COLO829 (cell line): ENCODE measurements at regions not wholly inside any gene's neighbourhood (a gene's known extent, or its start where the extent isn't known, plus 50 kb on each side); places are given as distances from the start of the nearest gene placed in this dataset.
"Not testable (repeated sequence)": the region's sequence is repeated elsewhere in the genome, so short reads cannot be mapped to it uniquely, and the experiment has no call there.

Source experiments
- DNase-seq: peaks from one replicate; pipeline ENCODE4 v3.0.0; 2012; ENCODE audit warnings: low spot score

GRCh38 chr14:105917136-105917932, 391.0 kb downstream of the TMEM121 start:
- DNase-seq: not testable (repeated sequence)

GRCh38 chr14:105917933-105918436, 391.6 kb downstream of the TMEM121 start:
- DNase-seq: no peak

- no peak for DNase-seq
Observed at GRCh38 chr14:105918496-105919262, 392.3 kb downstream of the TMEM121 start.

DNA sequence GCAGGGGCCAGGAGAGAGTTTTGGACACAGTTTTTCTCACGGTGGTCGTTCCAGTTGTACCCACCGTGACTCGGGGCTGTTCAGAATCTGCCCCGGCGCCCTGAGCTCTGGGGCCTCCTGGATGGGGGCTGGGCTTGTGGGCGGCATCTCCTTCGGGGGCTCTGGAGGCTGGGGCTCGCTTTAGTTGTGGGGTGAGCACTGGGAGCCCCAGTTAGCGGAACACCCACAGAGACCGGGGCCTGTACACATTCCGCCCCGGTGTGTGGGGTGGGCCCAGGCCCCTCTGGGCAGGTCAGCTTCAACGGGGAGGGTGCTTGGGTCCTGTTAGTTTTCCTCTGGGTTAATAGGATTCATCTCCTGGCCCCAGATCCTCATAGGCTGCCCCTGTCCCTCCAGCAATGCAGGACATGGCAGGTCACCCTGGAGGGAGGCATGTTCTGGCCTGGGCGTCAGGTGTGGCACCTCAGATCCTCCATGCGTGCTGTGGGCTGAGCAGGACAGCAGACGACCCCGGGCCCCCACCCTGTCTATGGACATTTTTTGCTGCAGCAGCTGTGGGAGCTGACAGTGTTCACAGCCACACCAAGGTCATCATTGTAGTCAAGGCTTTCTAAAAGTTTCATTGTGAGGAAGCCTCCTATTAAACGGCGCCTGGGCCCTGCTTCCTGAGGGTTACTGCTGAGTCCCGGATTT, 393.2 kb downstream of the TMEM121 start:
- DNase-seq: no peak

DNA sequence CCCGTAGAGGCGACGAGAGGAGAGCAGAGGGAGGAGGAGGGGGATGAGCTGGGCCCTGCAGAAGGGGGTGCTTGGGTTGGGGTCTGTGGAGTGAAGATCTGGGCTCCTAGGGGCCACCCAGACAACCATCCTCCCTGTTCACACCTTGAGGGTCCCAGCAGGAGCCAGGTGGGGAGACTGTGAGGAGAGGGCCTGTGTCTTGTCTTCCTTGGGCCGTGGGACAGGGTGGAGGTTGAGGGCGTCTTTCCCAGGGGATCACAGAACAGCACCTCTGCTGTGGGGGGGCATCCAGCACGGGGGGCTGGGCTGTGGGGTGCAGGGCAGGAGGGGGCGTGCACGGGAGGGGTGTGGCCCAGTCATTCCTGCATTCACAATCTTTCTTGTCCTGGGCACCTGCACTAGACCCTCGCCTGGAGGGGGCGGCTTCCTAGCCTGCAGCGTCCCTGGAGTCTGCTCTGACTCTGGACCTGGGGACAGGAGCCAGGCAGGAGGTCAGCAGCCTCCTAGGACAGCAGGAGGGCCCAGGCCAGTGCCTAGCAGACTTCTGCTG, 393.8 kb downstream of the TMEM121 start:
- DNase-seq: not testable (repeated sequence)

DNA sequence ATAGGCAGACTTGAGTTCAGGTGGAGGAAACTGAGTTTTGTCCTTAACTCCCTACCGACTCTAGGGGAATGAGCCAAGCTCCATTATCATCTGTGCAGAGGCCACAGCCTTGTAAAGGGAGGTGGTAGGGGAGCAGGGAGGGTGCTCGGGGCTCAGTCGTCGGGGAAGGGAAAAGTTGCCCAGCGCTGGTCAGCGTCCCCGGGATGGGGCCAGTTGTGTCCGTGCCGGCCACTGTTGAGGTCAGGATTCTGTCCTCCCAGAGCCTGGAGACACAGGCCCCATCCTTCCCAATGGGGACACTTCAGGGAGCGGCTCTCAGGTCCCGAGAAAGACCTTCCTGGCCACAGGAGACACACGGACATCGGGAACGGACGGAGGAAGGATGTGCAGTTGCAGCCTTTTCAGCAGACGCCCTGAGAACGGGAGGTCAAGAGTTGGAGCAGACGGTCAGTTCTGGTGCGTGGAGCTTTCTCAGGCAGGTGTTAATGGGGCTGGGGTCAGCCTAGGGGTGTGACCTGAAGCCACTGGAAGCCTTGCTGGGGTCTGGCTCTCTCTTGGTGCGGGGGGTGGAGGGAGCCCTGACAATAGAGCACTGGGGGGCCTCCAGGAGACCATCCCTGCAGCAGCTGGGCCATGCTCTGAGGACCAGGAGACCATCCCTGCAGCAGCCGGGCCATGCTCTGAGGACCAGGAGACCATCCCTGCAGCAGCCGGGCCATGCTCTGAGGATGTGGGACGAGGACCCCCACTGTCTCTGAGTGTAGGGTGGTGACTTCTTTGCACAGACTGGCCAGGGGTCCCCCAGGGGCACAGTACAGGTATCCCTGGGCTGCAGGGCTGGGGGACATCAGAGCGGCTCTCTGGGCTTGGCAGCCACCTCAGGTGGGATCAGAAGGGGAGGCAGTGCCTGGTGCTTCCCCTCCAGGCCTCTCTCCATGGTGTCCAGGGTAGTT, 394.7 kb downstream of the TMEM121 start:
- DNase-seq: not testable (repeated sequence)

DNA sequence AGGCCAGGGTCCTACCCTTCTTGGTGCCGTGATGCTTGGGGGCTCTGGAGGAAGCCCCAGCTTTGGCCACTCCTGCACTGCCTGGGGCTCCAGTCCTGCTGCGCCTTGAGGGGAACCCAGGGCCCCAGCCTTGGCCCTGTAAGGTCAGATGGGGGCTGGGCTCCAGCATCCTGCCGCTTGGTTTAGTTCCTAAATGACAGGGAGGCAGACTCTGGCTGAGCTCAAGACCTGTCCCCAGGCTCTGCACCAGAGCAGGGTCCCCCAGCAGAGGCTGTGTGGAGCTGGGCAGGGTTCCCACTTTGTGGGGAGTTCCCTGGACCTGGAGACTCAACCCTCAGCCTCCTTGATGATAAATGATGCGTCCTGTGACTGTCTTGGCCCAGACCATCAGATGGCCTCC, 395.4 kb downstream of the TMEM121 start:
- not testable (repeated sequence) for DNase-seq

GRCh38 chr14:105923520-105924191, 397.3 kb downstream of the TMEM121 start:
- DNase-seq: not testable (repeated sequence)

DNA sequence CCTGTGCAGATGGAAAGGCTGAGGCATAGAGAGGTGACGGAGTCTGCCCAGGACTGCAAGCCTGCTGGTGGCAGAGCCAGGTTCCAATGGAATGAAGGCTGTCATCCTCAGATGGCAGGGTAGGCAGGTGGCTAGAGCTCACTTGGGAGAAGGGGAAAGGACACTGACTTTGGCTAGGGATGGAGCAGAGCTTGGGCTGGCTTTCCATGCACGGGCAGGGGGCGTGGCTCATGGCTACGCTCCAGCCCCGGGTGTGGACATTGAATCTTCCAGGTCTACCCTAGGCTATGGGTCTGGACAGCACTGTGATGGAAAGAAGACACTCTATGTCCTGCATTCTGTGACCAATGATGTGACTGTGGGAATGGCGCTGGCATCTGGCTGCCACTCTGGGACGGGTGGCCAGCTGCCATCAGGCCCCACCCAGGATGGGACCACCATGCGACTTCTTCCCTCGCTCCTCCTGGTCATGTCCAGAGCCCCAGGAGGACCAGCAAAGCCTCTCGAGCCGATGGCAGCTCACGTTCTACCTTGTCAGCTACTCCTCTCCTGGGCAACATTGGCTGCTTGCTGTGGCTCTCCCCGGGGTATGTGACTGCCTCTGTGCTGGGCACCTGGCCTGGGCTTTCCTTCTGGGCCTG, 398.7 kb downstream of the TMEM121 start:
- no peak for DNase-seq

DNA sequence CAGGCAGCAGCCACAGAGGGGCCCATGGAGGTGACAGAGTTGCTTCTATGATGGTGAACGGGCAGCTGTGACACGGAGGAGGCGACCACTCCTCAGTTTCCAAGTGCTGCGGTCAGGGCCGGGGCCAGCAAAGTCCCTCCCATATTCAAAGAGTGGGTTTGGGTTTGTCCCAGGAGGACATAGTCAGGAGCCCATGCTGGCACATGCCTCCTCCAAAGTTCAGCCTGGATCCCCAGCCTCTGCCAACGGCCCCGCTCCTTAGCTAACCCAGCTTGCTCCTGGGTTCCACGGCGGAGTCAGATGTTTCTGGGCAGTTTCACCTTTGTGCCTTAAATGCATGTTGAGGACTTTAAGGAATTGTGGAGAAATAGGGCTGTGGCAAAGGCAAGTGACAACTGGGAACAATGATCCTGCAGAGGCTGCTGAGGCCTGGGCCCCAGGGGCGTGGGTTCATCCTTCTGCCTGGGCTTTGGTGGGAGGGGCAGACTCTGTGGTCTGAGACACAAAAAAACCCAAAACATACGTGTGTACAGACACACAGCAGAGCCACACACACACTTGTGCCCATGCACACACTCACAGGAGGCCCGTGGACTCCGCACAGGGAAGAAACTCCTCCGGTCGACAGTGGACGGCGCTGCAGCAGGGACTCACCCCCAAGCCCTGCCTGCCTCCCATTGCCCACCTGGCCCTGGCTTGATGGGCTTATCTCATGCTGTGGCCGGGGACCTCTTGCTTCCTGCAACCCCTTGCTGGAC, 399.4 kb downstream of the TMEM121 start:
- DNase-seq: no peak

GRCh38 chr14:105926373-105927095, 400.2 kb downstream of the TMEM121 start:
- no peak for DNase-seq

GRCh38 chr14:105927096-105928060, 401.0 kb downstream of the TMEM121 start:
- DNase-seq: no peak

DNA sequence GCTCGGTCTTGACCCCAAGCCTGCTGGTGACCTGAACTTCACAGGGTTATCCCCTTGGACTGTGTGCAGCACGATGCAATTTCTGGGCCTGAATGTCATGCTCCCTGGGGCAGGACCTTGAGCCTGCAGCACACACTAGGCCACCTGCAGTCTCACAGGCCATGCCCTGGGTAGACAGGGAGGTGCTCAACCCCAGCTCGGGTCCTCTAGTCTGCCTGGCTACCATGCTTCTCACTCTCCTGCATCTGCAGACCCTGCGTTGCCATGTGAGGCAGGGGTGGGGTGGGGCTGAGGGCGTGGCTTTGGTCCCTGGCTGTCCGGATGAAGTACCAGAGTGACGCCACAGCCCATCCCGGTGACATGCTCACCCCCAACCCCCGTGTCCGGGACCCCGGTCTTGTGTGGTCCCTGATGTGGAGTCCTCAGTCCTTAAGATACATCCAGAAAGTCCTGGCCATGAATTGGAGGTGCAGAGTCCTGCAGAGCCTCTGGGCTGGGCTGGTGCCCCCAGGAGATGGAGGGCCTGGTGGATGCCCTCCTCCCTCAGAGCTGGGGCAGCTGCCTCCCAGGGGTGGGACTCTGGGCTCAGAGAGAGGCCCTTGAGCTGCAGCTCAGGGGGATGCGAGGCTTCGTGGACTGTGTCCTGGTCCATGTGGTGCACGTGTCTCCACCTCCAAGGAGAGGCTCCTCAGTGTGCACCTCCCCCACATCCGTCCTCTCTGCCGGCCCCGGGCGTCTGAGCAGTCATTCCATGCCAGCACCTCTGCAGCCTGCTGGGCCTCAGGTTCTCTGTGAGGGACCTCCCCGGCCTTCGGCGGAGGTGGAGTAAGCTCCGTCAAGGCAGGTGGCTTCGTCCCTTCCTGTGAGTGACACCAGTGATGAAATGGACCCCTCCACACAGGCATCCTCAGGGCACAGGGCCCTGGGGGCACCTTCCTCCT, 402.1 kb downstream of the TMEM121 start:
- not testable (repeated sequence) for DNase-seq

- no peak for DNase-seq
Observed at GRCh38 chr14:105929327-105930081, 403.1 kb downstream of the TMEM121 start.

GRCh38 chr14:105930572-105930971, 404.2 kb downstream of the TMEM121 start:
- no peak for DNase-seq
